GM21737 (cell line): ENCODE measurements at regions not wholly inside any gene's neighbourhood (a gene's known extent, or its start where the extent isn't known, plus 50 kb on each side); places are given as distances from the start of the nearest gene placed in this dataset.
A peak's percentile ranks its signal among the peaks of the same experiment; 100 is the strongest.
"Not testable (repeated sequence)": the region's sequence is repeated elsewhere in the genome, so short reads cannot be mapped to it uniquely, and the experiment has no call there.

Experiments
- ATAC-seq: cut with Tn5 transposase; IDR thresholded peaks from one replicate; pipeline ENCODE4 v1.9.1; 2021; ENCODE audit warnings: mild to moderate bottlenecking, moderate library complexity; ENCODE audit not compliant: unreplicated experiment

DNA sequence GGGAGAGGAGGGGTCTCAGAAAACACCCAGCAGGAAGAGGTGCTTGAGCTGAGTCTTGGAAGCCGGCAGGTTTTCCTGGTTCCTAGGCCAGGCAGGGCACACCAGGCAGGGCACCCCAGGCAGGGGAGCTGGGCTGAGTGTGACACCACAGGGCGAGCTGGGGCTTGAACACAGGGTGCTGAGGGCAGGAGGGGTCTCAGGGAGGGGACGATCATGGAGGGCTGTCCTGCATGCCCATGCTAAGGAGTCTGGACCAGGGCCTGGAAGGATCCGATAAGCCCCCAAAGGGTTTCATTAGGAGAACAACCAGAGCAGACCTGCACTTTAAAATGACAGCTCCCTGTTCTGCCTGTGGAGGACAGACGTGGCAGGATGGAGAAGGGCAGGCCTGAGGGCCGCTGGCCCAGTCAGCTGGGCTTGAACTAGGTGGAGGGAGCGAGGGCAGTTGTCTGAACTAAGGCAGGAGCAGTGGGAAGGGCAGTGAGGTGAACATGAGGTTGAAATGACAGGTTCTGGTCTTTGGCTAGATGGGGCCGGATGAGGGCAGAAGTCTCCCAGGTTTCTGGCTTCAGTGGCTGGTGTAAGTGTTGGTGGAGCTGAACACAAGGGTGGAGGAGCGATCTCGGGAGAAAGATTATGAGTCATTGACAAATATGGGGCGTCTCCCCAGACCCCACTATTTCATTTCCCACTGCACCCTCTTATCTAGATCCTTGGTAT lies 171.0 kb upstream of the PZP start:
- no peak for ATAC-seq

DNA sequence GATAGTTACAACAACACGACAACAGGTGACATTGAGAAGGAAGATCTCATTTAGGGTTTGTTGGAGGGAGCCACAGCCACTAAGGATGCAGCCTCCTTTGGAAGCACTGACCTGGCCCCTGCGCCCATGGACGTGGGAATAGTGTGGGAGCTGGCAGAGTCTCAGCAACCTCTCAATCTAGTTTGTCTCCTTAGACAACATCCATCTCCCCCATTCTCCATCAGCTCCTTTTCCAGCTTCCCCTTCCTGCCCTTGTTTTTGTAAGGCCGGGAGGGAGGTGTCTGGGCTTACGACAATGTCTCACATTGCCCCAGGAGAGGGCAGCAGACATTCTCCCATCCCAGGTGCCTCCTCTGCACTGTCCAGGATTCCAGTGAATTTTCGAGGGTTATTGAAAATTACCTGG lies 170.2 kb upstream of the PZP start:
- no peak for ATAC-seq

GRCh38 chr12:9372202-9372601 lies 164.0 kb upstream of the PZP start:
- no peak for ATAC-seq

DNA sequence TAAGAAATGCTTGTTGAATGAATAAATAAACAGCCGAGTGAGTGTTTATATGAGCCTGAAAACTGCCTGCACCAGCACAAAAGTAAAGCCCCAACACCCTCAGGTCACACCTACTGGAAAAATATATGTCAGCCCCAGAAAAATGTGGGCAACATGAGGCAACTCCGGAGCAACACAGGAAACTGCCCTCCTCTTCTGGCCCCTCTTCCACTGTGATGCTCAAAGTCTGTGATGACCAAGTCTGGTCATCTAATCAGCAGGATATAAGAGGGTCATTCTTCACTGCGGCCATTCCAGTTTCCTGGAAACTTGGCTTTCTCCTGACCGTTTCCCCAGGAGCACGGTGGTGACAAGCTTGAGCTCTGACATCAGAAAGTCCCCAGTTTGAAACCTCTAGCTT lies 159.6 kb upstream of the PZP start:
- ATAC-seq: no peak

GRCh38 chr12:9367201-9367600 lies 159.0 kb upstream of the PZP start:
- no peak for ATAC-seq

DNA sequence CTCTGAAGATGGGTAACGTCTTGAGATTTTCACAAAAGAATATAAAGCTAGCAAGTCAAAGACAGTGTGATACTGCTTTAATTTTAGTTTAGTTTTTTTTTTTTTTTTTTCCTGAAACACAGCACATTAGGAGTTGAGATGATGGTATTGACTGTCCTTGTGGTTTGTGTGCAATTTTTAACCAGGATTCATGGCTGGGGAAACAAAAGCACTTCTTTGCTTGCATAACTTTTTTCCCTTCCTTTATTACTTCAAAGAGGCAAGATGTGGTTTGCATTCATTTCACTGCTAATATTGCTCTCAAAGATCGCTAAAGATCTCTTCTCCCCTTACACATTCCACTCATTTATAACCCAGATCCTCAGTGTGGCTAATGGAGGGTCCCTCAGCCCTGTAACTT lies 157.1 kb upstream of the PZP start:
- ATAC-seq: no peak

- peak; percentile 84 for ATAC-seq
These were observed 156.3 kb upstream of the PZP start for GRCh38 chr12:9364224-9365176.

- no peak for ATAC-seq
These were observed 154.9 kb upstream of the PZP start for GRCh38 chr12:9363145-9363544.

- no peak for ATAC-seq
These were observed 153.7 kb upstream of the PZP start for GRCh38 chr12:9361879-9362326.

DNA sequence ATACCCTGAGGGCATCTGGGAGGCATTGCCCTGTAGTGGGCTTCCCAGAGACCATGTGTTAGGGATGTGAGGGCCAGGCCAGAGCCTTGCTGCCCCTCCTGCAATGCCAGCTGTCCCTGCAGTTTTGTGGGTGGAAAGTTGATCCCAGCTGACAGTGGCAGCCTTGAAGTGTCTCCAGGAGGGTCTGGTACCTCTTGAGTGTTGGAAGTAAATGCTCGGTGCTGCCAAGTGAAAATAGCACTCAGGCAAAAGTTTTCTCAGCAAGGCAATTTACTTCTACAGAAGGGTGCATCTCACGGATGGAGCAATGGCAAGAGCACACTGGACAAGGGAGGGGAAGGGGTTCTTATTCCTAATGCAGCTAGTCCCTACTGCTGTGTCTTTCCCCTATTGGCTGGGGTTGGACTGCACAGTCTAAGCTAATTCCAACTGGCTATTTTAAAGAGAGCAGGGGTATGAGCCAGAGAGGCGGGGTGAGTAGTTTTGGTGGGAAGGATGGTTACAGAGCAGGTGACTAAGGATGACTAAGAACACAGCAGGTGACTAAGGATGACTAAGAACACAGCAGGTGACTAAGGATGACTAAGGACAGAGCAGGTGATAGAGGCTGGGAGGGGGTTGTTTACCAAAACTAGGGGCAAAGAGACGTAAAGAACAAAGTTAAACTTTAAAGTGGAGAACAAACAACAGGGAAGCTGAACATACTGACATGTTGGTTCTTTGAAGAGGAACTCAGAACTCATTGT lies 146.0 kb upstream of the PZP start:
- not testable (repeated sequence) for ATAC-seq

GRCh38 chr12:9351136-9351535 lies 142.9 kb upstream of the PZP start:
- no peak for ATAC-seq

GRCh38 chr12:9349888-9350885 lies 142.0 kb upstream of the PZP start:
- ATAC-seq: no peak

DNA sequence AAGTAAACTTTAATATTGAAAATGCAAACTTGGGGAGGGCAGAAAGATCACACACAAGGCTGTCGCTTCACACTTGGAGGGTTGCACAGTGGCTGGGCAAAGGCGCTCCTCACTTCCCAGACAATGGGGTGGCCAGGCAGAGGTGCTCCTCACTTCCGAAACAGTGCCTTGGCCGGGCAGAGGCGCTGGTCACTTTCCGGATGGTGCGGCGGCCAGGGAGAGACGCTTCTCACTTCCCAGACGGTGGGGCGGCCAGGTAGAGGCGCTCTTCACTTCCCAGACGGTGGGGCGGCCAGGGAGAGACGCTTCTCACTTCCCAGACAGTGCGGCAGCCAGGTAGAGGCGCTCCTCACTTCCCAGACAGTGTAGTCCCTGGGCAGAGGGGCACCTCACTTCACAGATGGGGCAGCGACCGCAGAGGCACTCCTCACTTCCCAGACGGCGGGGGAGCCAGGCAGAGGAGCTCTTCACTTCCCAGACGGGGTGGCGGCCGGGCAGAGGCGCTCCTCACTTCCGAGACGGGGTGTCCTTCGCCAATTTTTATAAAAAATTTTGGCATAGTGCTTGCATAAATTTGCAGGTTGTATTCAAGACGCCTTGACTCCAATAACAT lies 140.8 kb upstream of the PZP start:
- no peak for ATAC-seq

- no peak for ATAC-seq
These were observed 139.3 kb upstream of the PZP start for GRCh38 chr12:9347328-9348127.

- ATAC-seq: no peak
These were observed 138.7 kb upstream of the PZP start for GRCh38 chr12:9346866-9347327.

GRCh38 chr12:9345171-9345570 lies 137.0 kb upstream of the PZP start:
- no peak for ATAC-seq

DNA sequence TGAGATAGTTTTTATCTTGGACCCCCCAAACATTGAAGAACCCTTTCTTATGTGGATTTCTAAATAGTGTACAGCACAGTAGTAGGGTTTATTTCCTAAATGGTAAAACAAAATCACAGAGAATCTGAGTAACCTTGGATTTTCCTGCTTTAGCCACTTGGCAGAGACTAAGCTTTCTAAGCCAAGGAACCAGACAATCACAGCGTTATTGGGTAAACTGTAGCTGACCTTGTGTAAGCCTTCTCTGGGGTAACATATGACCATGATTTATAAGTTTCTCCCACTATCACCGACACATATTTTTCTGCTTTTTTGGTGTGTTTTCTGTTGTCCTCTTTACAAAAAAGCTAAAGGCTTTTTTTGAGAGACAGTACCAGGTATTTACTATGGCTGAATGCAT lies 136.3 kb upstream of the PZP start:
- ATAC-seq: no peak

- ATAC-seq: no peak
These were observed 135.5 kb upstream of the PZP start for GRCh38 chr12:9343731-9344130.
